Adipocyte (in vitro differentiated cells): ENCODE measurements at regions not wholly inside any gene's neighbourhood (a gene's known extent, or its start where the extent isn't known, plus 50 kb on each side); places are given as distances from the start of the nearest gene placed in this dataset.
"Not testable (repeated sequence)": the region's sequence is repeated elsewhere in the genome, so short reads cannot be mapped to it uniquely, and the experiment has no call there.

ENCODE experiments used
- DNase-seq: peaks from one replicate; pipeline ENCODE4 v3.0.0-alpha.2; 2015; ENCODE audit warnings: low read depth
- H3K27me3 ChIP-seq: replicated peaks from 2 replicates; pipeline ENCODE4 v1.7.0; 2013; ENCODE audit warnings: mild to moderate bottlenecking, low read length, moderate library complexity; ENCODE audit not compliant: control insufficient read depth, insufficient read depth
- H3K36me3 ChIP-seq: 2 replicates; pipeline ENCODE4 v1.7.0; 2013; ENCODE audit warnings: low read length, mild to moderate bottlenecking, moderate library complexity; ENCODE audit not compliant: control insufficient read depth, insufficient read depth, severe bottlenecking
- H3K4me1 ChIP-seq: 2 replicates; pipeline ENCODE4 v1.7.0; 2013; ENCODE audit warnings: mild to moderate bottlenecking, low read length, moderate library complexity; ENCODE audit not compliant: control insufficient read depth, insufficient read depth
- H3K4me3 ChIP-seq: 2 replicates; pipeline ENCODE4 v1.7.0; 2013; ENCODE audit warnings: mild to moderate bottlenecking, low read length, moderate library complexity
- H3K9ac ChIP-seq: 2 replicates; pipeline ENCODE4 v1.7.0; 2013; ENCODE audit warnings: mild to moderate bottlenecking, low read length, moderate library complexity
- H3K9me3 ChIP-seq: 2 replicates; pipeline ENCODE4 v1.7.0; 2013; ENCODE audit warnings: mild to moderate bottlenecking, low read length, moderate library complexity; ENCODE audit not compliant: control insufficient read depth

GRCh38 chr18:28269750-28270149 lies 92.8 kb upstream of the CDH2 start:
- Histone ChIP-seq H3K9me3 (no peaks in the 10 kb centered on the region), H3K9ac (no peak overlapping the region), H3K27me3 (no peaks in the 10 kb centered on the region), H3K36me3 (no peaks in the 10 kb centered on the region), H3K4me1 (no peaks in the 10 kb centered on the region), H3K4me3 (no peak overlapping the region)
- DNase-seq: no peak

DNA sequence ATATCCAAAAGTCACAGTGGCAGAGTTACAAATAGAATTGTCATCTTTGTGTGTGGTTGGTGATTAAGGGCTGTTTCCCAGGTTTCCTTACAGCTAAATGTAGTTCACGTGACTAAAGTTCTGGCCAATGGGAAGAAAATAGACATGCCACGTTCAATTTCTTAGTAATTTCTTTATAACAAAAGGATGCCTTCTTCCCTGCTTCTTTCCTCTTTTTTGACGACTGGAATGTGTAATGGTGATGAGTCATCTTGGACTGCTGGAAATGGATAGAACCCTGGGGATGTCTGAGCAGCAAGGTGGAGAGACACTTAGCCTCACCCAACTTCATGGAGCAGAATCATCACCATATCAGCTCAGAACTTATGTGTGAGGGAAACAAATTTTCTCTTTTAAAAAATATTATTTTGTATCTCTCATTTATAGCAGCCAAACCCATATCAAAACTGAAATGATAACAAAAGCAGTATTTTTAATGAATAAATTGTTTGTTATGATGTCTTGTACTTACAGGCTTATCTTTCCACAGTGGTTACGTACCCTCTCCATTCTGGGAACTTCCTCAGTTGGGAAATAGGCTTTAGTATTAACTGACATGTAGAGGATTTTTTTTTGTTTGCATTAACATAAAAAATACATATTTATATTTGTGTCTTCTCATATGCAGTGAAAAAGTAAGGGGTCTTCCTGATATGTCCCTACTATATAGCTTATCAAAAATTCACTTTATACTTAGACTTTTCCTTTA lies 91.1 kb upstream of the CDH2 start:
- Histone ChIP-seq H3K4me3 (no peak overlapping the region), H3K4me1 (no peaks in the 10 kb centered on the region), H3K9ac (no peak overlapping the region), H3K36me3 (no peaks in the 10 kb centered on the region), H3K9me3 (no peaks in the 10 kb centered on the region), H3K27me3 (no peaks in the 10 kb centered on the region)
- DNase-seq: peak; percentile 27

GRCh38 chr18:28267276-28267675 lies 90.3 kb upstream of the CDH2 start:
- peak; percentile 12 for DNase-seq
- Histone ChIP-seq H3K9me3 (no peaks in the 10 kb centered on the region), H3K36me3 (no peaks in the 10 kb centered on the region), H3K4me3 (no peak overlapping the region), H3K27me3 (no peaks in the 10 kb centered on the region), H3K9ac (no peak overlapping the region), H3K4me1 (no peaks in the 10 kb centered on the region)

DNA sequence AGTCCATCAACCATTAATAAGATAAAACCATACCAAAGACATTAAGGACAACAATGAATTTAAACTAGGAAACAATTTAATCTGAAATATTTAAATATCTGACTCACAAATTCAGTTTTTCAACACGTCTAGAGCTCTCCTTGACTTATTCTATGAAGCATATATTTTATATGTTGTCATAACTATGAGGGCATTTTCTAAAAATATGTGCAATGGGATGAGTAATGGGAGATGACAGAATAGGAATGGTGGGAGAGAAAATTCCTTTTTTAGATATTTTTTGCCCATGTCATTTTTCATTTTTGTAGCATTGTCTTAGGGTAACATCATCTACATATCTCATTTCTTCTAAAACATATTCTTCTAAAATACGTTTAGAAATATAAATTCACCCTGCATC lies 79.2 kb upstream of the CDH2 start:
- H3K36me3 ChIP-seq: no peaks in the 10 kb centered on the region
- no peak overlapping the region for H3K9ac ChIP-seq
- H3K4me3 ChIP-seq: no peak overlapping the region
- H3K9me3 ChIP-seq: no peaks in the 10 kb centered on the region
- no peak for DNase-seq
- no peaks in the 10 kb centered on the region for H3K27me3 ChIP-seq
- H3K4me1 ChIP-seq: no peaks in the 10 kb centered on the region

DNA sequence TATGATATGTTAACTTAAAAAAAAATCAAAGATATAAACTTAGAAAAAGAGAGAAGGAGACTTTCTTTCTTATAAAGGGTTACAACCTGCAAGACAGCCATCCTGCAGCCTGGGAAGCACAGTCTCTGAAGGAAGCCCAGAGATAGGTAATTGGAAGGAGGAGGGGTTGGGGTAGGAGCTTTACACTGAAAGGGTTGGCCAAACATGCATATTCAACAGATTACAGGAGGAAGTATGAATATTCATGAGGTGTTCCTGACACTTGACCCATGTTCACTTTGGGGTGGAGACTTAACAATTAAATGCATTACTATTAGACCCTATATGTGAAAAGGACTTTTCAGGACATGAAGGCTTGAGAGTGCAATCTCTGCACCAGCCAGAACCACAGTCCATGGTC lies 71.7 kb upstream of the CDH2 start:
- DNase-seq: no peak
- H3K27me3 ChIP-seq: no peaks in the 10 kb centered on the region
- H3K9ac ChIP-seq: no peak overlapping the region
- no peak overlapping the region for H3K4me3 ChIP-seq
- no peaks in the 10 kb centered on the region for H3K4me1 ChIP-seq
- H3K9me3 ChIP-seq: no peaks in the 10 kb centered on the region
- H3K36me3 ChIP-seq: no peaks in the 10 kb centered on the region

DNA sequence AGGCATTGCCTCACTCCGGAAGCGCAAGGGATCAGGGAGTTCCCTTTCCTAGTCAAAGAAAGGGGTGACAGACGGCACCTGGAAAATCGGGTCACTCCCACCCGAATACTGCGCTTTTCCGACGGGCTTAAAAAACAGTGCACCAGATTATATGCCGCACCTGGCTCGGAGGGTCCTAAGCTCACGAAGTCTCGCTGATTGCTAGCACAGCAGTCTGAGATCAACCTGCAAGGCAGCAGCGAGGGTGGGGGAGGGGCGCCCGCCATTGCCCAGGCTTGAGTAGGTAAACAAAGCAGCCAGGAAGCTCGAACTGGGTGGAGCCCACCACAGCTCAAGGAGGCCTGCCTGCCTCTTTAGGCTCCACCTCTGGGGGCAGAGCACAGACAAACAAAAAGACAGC lies 63.7 kb upstream of the CDH2 start:
- DNase-seq, H3K36me3 ChIP-seq: not testable (repeated sequence)

DNA sequence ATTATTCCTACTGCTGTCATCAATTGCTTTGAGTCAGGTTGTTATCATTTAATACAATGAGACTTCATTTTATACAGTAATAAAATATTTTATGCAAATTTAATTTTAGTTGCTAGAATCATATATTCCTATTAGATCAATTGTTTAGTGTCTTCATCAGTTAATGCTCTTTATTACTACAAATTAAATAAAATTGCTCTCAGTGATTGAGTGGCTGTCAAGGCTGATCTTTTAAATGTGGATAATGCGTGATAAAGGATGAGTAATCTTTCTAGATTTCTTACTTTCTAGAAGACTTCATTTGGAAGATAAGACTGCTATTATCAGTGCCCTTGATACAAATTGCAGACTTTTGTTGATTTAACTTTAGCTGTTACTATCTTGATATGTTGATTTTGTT lies 59.6 kb upstream of the CDH2 start:
- Histone ChIP-seq H3K9ac (no peak overlapping the region), H3K4me3 (no peak overlapping the region), H3K4me1 (no peaks in the 10 kb centered on the region), H3K36me3 (no peaks in the 10 kb centered on the region), H3K27me3 (no peaks in the 10 kb centered on the region), H3K9me3 (no peaks in the 10 kb centered on the region)
- no peak for DNase-seq

More for the DNA sequence above, 63.7 kb upstream of the CDH2 start:
- not testable (repeated sequence) for H3K9ac ChIP-seq, H3K27me3 ChIP-seq, H3K4me3 ChIP-seq, H3K9me3 ChIP-seq, H3K4me1 ChIP-seq
